A673 (cell line): ENCODE measurements at regions not wholly inside any gene's neighbourhood (a gene's known extent, or its start where the extent isn't known, plus 50 kb on each side); places are given as distances from the start of the nearest gene placed in this dataset.

Experiments used
- CTCF ChIP-seq: fragments of 300-800, 200-600 bp; sonication (generic); conservative IDR thresholded peaks from 2 replicates; pipeline ENCODE4 v1.5.1; 2017; ENCODE audit warnings: low read depth, mild to moderate bottlenecking, antibody characterized with exemption, low read length, moderate library complexity, mixed read lengths
- EZH2 ChIP-seq: fragments of 200-600 bp; sonication (generic); IDR thresholded peaks from 2 replicates; pipeline ENCODE4 v1.6.1; 2017; ENCODE audit warnings: borderline replicate concordance, low read depth, mild to moderate bottlenecking, mixed read lengths, antibody characterized with exemption, low read length; ENCODE audit not compliant: poor library complexity, severe bottlenecking

DNA sequence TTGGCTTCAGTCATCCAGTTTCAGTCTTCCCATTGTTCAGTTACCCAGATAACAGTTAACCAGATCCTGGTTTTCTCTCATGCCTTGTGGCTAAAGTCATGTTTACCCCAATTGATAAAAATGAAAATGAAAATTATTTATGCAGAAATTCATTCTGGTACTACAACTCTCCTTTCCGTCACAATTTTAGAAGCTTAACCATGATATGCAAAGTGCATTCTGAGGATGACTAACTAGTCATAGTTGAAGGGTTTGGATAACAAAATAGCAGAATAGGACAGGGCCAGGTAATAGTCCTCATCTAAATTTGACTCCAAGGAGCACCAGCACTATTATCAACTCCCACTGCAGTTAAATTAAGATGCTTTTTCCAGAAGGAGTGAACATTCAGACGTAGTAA lies 94.7 kb downstream of the NTMT2 start:
- no peak for TF ChIP-seq CTCF
- no peak for TF ChIP-seq EZH2
